ENCODE measurements at regions not wholly inside any gene's neighbourhood (a gene's known extent, or its start where the extent isn't known, plus 50 kb on each side); places are given as distances from the start of the nearest gene placed in this dataset.

GRCh38 chr20:55784036-55784435 lies 221.3 kb downstream of the CBLN4 start:
- TF ChIP-seq ZNF274 (IDR thresholded peaks at IDR 0.05; ENCODE audit: low read depth, low read length) (no peak), YY1 (IDR thresholded peaks at IDR 0.05; ENCODE audit: insufficient read depth, insufficient read length) (no peak)
